ENCODE measurements at regions not wholly inside any gene's neighbourhood (a gene's known extent, or its start where the extent isn't known, plus 50 kb on each side); places are given as distances from the start of the nearest gene placed in this dataset.

DNA sequence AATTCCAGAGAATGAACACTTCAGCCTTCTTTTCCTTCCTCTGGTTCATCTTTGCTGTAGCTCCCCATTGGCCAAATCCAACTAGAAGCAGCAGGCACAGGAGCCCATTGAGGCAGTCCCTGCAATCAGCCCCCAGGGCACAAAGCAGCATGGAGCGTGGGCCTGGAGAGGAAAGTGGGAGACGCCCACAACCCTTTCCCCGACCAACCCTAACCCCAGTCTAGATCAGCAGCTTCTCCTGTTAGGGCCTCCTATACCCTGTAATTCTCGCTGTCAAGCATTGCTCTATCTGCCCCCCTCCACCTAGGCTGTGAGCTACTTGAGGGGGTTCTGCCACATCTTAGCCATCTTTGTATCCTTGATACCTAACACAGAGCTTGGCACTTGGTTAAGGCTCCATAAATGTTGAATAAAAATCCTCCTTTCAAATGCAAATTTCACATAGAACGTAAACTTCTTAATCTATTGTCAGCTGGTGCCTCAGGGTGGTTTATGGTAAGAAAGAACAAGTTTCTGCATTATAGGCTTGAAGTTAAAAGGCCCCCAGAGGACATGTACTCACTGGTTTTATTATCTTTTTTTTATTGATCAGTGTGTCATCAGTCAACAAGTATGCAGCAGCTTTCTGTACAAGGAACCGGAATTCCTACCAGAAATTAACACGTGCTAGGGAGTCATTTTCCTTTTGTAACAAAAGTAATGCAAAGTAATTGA, 97.9 kb upstream of the PFN2 start (continued):
- TF ChIP-seq BACH1 (IDR thresholded peaks at IDR 0.05; ENCODE audit: borderline replicate concordance) (no peak), ETV6 (conservative IDR thresholded peaks at IDR 0.05 in 1 of 2, IDR thresholded peaks at IDR 0.05 in 1 of 2; ENCODE audit: borderline replicate concordance in 1 of 2, low read depth in 1 of 2) (no peak), SUPT20H (IDR thresholded peaks at IDR 0.05; ENCODE audit: borderline replicate concordance, control insufficient read depth, low read depth, low read length) (no peak), PAX8 (IDR thresholded peaks at IDR 0.05) (no peak), SMC3 (IDR thresholded peaks at IDR 0.05; ENCODE audit: borderline replicate concordance, low read length) (no peak)

GRCh38 chr3:150067561-150067960, 96.9 kb upstream of the PFN2 start:
- BruUV-seq (replicated peaks) = no TSS peak

More at GRCh38 chr3:150067561-150067960, 96.9 kb upstream of the PFN2 start:
- Histone ChIP-seq H3K36me3 (ENCODE audit: control insufficient read depth in 2 of 2, insufficient read depth in 2 of 2, low read length in 1 of 2) (no peaks in the 10 kb centered on the region), H4K20me1 (ENCODE audit: control insufficient read depth, insufficient read depth) (no peaks in the 10 kb centered on the region), H3K4me1 (ENCODE audit: control insufficient read depth, insufficient read depth, low read length) (no peaks in the 10 kb centered on the region), H3K9ac (ENCODE audit: control insufficient read depth, insufficient read depth, low read length) (no peak overlapping the region), H3K4me3 (no peak overlapping the region), H3K79me2 (ENCODE audit: control insufficient read depth, insufficient read depth, low read length) (no peaks in the 10 kb centered on the region), H3K9me3 (replicated peaks; ENCODE audit: control insufficient read depth, insufficient read depth, low read length) (no peaks in the 10 kb centered on the region), H3K27me3 (replicated peaks in 1 of 2; ENCODE audit: control insufficient read depth in 2 of 2, insufficient read depth in 2 of 2, low read length in 1 of 2) (no peaks in the 10 kb centered on the region; a peak in 1 of 4 replicates), H2AFZ (ENCODE audit: control insufficient read depth, low read depth, low read length) (no peak overlapping the region), H3K4me2 (ENCODE audit: control insufficient read depth, insufficient read depth) (no peak overlapping the region), H3K27ac (ENCODE audit: control insufficient read depth, insufficient read depth) (no peak overlapping the region)
- ChIA-PET POLR2A (no interaction called here), SMC1A (ENCODE audit: uncharacterized antibody, unreplicated experiment) (no interaction called here), RAD21 (ENCODE audit: unreplicated experiment) (no interaction called here), CTCF (no interaction called here)
- intact Hi-C loops (cut with micrococcal nuclease; ENCODE audit: unreplicated experiment) = no loop called here
- no peak for DNase-seq (ENCODE audit: low read depth, low spot score)
- ATAC-seq = no peak
- no peak for TF ChIP-seq NFYA (IDR thresholded peaks at IDR 0.05; ENCODE audit: borderline replicate concordance, low read depth, low read length)
- no peak for FAIRE-seq
- in situ Hi-C loops (cut with MboI) = no loop called here
- WGBS (ENCODE audit: insufficient coverage, insufficient replicate concordance, low lambda C conversion rate, missing lambda C conversion rate) = 34% methylated on average over 3 of the region's 3 CpGs
